Osteocyte (in vitro differentiated cells): ENCODE measurements at regions not wholly inside any gene's neighbourhood (a gene's known extent, or its start where the extent isn't known, plus 50 kb on each side); places are given as distances from the start of the nearest gene placed in this dataset.
A peak's percentile ranks its signal among the peaks of the same experiment; 100 is the strongest.

Experiments used
- DNase-seq: peaks from one replicate; pipeline ENCODE4 v3.0.0; 2021; ENCODE audit warnings: mixed read lengths; ENCODE audit not compliant: unreplicated experiment; ENCODE audit errors: extremely low spot score
- H3K27ac Mint-ChIP-seq: one replicate; pipeline ENCODE4 v1.8.0; 2021; ENCODE audit warnings: mild to moderate bottlenecking, mixed read lengths; ENCODE audit not compliant: unreplicated experiment
- H3K27me3 Mint-ChIP-seq: one replicate; pipeline ENCODE4 v1.8.0; 2021; ENCODE audit warnings: mixed read lengths; ENCODE audit not compliant: unreplicated experiment
- H3K36me3 Mint-ChIP-seq: one replicate; pipeline ENCODE4 v1.8.0; 2021; ENCODE audit warnings: mixed read lengths; ENCODE audit not compliant: unreplicated experiment
- H3K4me1 Mint-ChIP-seq: one replicate; pipeline ENCODE4 v1.8.0; 2021; ENCODE audit warnings: mixed read lengths; ENCODE audit not compliant: unreplicated experiment
- H3K4me3 Mint-ChIP-seq: one replicate; pipeline ENCODE4 v1.8.0; 2021; ENCODE audit warnings: mild to moderate bottlenecking, moderate library complexity, mixed read lengths; ENCODE audit not compliant: unreplicated experiment
- H3K9me3 Mint-ChIP-seq: one replicate; pipeline ENCODE4 v1.8.0; 2021; ENCODE audit warnings: mixed read lengths; ENCODE audit not compliant: unreplicated experiment
- TF ChIP-seq, protein P1 (sequence below): fragments of 200-600 bp; sonication (generic); IDR thresholded peaks from 2 replicates; pipeline ENCODE4 v1.5.0; 2021; ENCODE audit warnings: antibody characterized with exemption, mild to moderate bottlenecking, moderate library complexity

GRCh38 chr1:170864876-170865538, 70.3 kb upstream of the MROH9 start:
- H3K27ac Mint-ChIP-seq: peak overlapping the region; percentile 77
- H3K4me3 Mint-ChIP-seq: no peak overlapping the region

GRCh38 chr1:170866646-170867045, 68.7 kb upstream of the MROH9 start:
- H3K9me3 Mint-ChIP-seq: no peaks in the 10 kb centered on the region
- no peak overlapping the region for H3K27ac Mint-ChIP-seq
- peaks cover 25% of the 10 kb centered on the region for H3K4me1 Mint-ChIP-seq
- no peaks in the 10 kb centered on the region for H3K36me3 Mint-ChIP-seq
- no peaks in the 10 kb centered on the region for H3K27me3 Mint-ChIP-seq
- no peak overlapping the region for H3K4me3 Mint-ChIP-seq
- TF ChIP-seq, protein P1, sequence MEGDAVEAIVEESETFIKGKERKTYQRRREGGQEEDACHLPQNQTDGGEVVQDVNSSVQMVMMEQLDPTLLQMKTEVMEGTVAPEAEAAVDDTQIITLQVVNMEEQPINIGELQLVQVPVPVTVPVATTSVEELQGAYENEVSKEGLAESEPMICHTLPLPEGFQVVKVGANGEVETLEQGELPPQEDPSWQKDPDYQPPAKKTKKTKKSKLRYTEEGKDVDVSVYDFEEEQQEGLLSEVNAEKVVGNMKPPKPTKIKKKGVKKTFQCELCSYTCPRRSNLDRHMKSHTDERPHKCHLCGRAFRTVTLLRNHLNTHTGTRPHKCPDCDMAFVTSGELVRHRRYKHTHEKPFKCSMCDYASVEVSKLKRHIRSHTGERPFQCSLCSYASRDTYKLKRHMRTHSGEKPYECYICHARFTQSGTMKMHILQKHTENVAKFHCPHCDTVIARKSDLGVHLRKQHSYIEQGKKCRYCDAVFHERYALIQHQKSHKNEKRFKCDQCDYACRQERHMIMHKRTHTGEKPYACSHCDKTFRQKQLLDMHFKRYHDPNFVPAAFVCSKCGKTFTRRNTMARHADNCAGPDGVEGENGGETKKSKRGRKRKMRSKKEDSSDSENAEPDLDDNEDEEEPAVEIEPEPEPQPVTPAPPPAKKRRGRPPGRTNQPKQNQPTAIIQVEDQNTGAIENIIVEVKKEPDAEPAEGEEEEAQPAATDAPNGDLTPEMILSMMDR: no peak
- no peak for DNase-seq

More at GRCh38 chr1:170864876-170865538, 70.3 kb upstream of the MROH9 start:
- DNase-seq: no peak
- H3K4me1 Mint-ChIP-seq: peaks cover 25% of the 10 kb centered on the region
- H3K9me3 Mint-ChIP-seq: no peaks in the 10 kb centered on the region
- H3K27me3 Mint-ChIP-seq: no peaks in the 10 kb centered on the region
- H3K36me3 Mint-ChIP-seq: no peaks in the 10 kb centered on the region
- TF ChIP-seq, protein P1: no peak

DNA sequence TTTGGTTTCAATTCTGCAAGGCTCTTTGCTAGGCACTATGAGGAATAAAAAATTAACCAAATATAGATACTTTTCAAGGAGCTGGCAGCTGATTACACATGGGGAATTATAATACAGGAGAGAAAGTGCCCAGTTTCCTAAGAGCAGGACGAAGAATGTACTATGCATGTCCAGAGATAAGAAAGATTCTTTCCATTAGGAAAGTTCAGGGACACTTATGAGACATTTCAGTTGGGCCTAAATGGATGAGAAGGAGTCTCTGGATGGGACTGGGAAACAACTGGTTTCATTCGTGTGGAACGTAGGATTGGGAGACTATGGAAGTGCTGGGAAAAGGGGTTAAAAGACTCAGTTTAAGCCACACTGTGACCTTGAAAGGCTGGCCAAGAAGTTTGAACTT, 63.5 kb upstream of the MROH9 start:
- no peak overlapping the region for H3K27ac Mint-ChIP-seq
- no peaks in the 10 kb centered on the region for H3K9me3 Mint-ChIP-seq
- no peak overlapping the region for H3K4me3 Mint-ChIP-seq
- H3K36me3 Mint-ChIP-seq: no peaks in the 10 kb centered on the region
- TF ChIP-seq, protein P1: no peak
- DNase-seq: no peak
- peaks cover 7% of the 10 kb centered on the region for H3K4me1 Mint-ChIP-seq
- no peaks in the 10 kb centered on the region for H3K27me3 Mint-ChIP-seq

DNA sequence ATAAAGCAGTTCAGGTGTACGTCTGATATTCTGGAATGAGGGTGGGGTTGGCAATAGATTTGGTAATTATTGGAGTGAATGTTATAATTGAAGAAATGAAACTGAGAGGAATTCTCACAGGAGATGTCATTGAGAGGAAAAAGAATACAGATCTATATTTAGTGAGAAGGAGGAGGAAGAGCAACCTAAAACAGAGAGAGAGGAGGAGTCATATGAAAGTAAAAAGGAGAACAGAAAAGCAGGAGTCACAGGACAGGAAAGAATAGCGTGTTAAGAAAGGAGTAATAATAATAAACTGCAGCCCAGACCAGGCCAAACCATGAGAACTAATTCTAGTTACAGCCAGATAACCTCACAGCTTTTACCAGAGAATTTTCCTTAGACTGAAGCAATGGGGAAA, 62.7 kb upstream of the MROH9 start:
- H3K36me3 Mint-ChIP-seq: no peaks in the 10 kb centered on the region
- H3K27ac Mint-ChIP-seq: no peak overlapping the region
- no peaks in the 10 kb centered on the region for H3K9me3 Mint-ChIP-seq
- H3K4me3 Mint-ChIP-seq: no peak overlapping the region
- no peak for DNase-seq
- H3K4me1 Mint-ChIP-seq: peaks cover 7% of the 10 kb centered on the region
- H3K27me3 Mint-ChIP-seq: no peaks in the 10 kb centered on the region
- TF ChIP-seq, protein P1: no peak

- Mint-ChIP-seq H3K27ac (no peak overlapping the region), H3K36me3 (peaks cover 3% of the 10 kb centered on the region)
These were observed 60.7 kb upstream of the MROH9 start for GRCh38 chr1:170874671-170875070.

More at GRCh38 chr1:170874671-170875070, 60.7 kb upstream of the MROH9 start:
- Mint-ChIP-seq H3K4me1 (peaks cover 7% of the 10 kb centered on the region), H3K4me3 (no peak overlapping the region), H3K9me3 (peaks cover 4% of the 10 kb centered on the region), H3K27me3 (no peaks in the 10 kb centered on the region)
- no peak for DNase-seq
- TF ChIP-seq, protein P1: no peak
